Astrocyte (in vitro differentiated cells and primary cell): ENCODE measurements at regions not wholly inside any gene's neighbourhood (a gene's known extent, or its start where the extent isn't known, plus 50 kb on each side); places are given as distances from the start of the nearest gene placed in this dataset.
A peak's percentile ranks its signal among the peaks of the same experiment; 100 is the strongest.

Source experiments
- DNase-seq: peaks from one replicate; pipeline ENCODE4 v3.0.0-alpha.2; 2010; ENCODE audit warnings: low read depth
- FAIRE-seq: peaks from 2 replicates; lab custom pipeline; 2011; peaks lifted over from hg19 to GRCh38; lab: Jason Lieb, UNC
- H2AFZ ChIP-seq: 2 replicates; pipeline ENCODE4 v1.6.0; 2012; ENCODE audit warnings: low read depth, low read length, inconsistent platforms
- H3K27ac ChIP-seq: 2 replicates; pipeline ENCODE4 v1.5.1; 2011; ENCODE audit warnings: low read depth, low read length, inconsistent platforms
- H3K27me3 ChIP-seq: 2 replicates; pipeline ENCODE4 v1.6.0; 2011; ENCODE audit warnings: low read length, inconsistent platforms; ENCODE audit not compliant: insufficient read depth
- H3K36me3 ChIP-seq: 2 replicates; pipeline ENCODE4 v1.5.1; 2011; ENCODE audit warnings: low read length, inconsistent platforms; ENCODE audit not compliant: insufficient read depth
- H3K4me1 ChIP-seq: 2 replicates; pipeline ENCODE4 v1.5.1; 2011; ENCODE audit warnings: low read length, inconsistent platforms; ENCODE audit not compliant: insufficient read depth
- H3K4me2 ChIP-seq: 2 replicates; pipeline ENCODE4 v1.6.0; 2012; ENCODE audit warnings: low read length, inconsistent platforms
- H3K4me3 ChIP-seq: 2 replicates; pipeline ENCODE4 v1.5.1; 2011; ENCODE audit warnings: low read depth, mild to moderate bottlenecking, low read length, inconsistent platforms; ENCODE audit not compliant: insufficient read depth
- H3K79me2 ChIP-seq: 2 replicates; pipeline ENCODE4 v1.6.0; 2012; ENCODE audit warnings: mild to moderate bottlenecking, low read length, inconsistent platforms; ENCODE audit not compliant: insufficient read depth
- H3K9ac ChIP-seq: 2 replicates; pipeline ENCODE4 v1.6.0; 2012; ENCODE audit warnings: mild to moderate bottlenecking, low read length, inconsistent platforms
- H3K9me3 ChIP-seq: 2 replicates; pipeline ENCODE4 v1.5.1; 2012; ENCODE audit warnings: low read depth, mild to moderate bottlenecking, low read length, inconsistent platforms; ENCODE audit not compliant: insufficient read depth
- H4K20me1 ChIP-seq: 2 replicates; pipeline ENCODE4 v1.6.0; 2012; ENCODE audit warnings: low read length, inconsistent platforms; ENCODE audit not compliant: insufficient read depth
- H3K27ac Mint-ChIP-seq: one replicate; pipeline ENCODE4 v1.8.0; 2021; ENCODE audit warnings: mild to moderate bottlenecking, mixed read lengths; ENCODE audit not compliant: unreplicated experiment
- H3K27me3 Mint-ChIP-seq: one replicate; pipeline ENCODE4 v1.8.0; 2021; ENCODE audit warnings: low read depth, mixed read lengths; ENCODE audit not compliant: unreplicated experiment
- H3K36me3 Mint-ChIP-seq: one replicate; pipeline ENCODE4 v1.8.0; 2021; ENCODE audit warnings: low read depth, mixed read lengths; ENCODE audit not compliant: unreplicated experiment
- H3K4me1 Mint-ChIP-seq: one replicate; pipeline ENCODE4 v1.8.0; 2021; ENCODE audit warnings: low read depth, mixed read lengths; ENCODE audit not compliant: unreplicated experiment
- H3K4me3 Mint-ChIP-seq: one replicate; pipeline ENCODE4 v1.8.0; 2021; ENCODE audit warnings: mild to moderate bottlenecking, moderate library complexity, mixed read lengths; ENCODE audit not compliant: unreplicated experiment
- H3K9me3 Mint-ChIP-seq: one replicate; pipeline ENCODE4 v1.8.0; 2021; ENCODE audit warnings: mild to moderate bottlenecking, mixed read lengths; ENCODE audit not compliant: unreplicated experiment
- EZH2 ChIP-seq: IDR thresholded peaks from 2 replicates; pipeline ENCODE4 v1.6.1; 2012; ENCODE audit warnings: mild to moderate bottlenecking, low read length, inconsistent platforms; ENCODE audit not compliant: insufficient read depth
- TF ChIP-seq, protein P1 (sequence below): IDR thresholded peaks from 2 replicates; pipeline ENCODE4 v1.5.1; 2011; ENCODE audit warnings: low read depth, mild to moderate bottlenecking, inconsistent platforms, low read length, moderate library complexity; ENCODE audit not compliant: insufficient read depth

DNA sequence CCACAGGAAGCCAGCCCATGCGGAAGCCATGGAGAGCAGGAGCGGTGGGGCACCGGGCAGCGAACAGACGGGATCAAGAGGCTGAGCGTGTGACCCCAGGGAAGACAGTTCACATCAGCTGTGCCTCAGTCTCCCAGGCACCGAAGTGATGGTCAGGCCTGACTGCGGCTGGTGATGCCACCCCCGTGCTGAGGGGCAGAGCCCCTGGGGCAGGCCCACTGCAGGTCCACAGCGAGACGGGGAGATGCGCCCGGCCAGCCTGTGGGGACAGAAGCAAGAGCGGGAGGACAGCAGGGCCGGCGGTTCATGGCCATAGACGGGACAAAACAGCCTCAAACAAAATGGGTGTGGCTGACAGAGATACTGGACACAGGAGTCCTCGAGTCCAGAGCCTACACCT lies 93.8 kb downstream of the RIPK4 start:
- no peak overlapping the region for H3K4me3 ChIP-seq
- TF ChIP-seq EZH2 = no peak
- TF ChIP-seq, protein P1, sequence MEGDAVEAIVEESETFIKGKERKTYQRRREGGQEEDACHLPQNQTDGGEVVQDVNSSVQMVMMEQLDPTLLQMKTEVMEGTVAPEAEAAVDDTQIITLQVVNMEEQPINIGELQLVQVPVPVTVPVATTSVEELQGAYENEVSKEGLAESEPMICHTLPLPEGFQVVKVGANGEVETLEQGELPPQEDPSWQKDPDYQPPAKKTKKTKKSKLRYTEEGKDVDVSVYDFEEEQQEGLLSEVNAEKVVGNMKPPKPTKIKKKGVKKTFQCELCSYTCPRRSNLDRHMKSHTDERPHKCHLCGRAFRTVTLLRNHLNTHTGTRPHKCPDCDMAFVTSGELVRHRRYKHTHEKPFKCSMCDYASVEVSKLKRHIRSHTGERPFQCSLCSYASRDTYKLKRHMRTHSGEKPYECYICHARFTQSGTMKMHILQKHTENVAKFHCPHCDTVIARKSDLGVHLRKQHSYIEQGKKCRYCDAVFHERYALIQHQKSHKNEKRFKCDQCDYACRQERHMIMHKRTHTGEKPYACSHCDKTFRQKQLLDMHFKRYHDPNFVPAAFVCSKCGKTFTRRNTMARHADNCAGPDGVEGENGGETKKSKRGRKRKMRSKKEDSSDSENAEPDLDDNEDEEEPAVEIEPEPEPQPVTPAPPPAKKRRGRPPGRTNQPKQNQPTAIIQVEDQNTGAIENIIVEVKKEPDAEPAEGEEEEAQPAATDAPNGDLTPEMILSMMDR = no peak
- Mint-ChIP-seq H3K4me1 (peaks cover 8% of the 10 kb centered on the region), H3K9me3 (no peaks in the 10 kb centered on the region), H3K4me3 (no peak overlapping the region), H3K36me3 (no peaks in the 10 kb centered on the region), H3K27ac (no peak overlapping the region), H3K27me3 (peaks cover 24% of the 10 kb centered on the region)
- no peaks in the 10 kb centered on the region for H3K79me2 ChIP-seq
- H3K27ac ChIP-seq = no peak overlapping the region
- DNase-seq (no peak), FAIRE-seq (no peak)
- H2AFZ ChIP-seq = no peak overlapping the region
- no peak overlapping the region for H3K4me2 ChIP-seq
- H3K9me3 ChIP-seq = no peaks in the 10 kb centered on the region
- H3K36me3 ChIP-seq = no peaks in the 10 kb centered on the region
- no peaks in the 10 kb centered on the region for H4K20me1 ChIP-seq
- H3K27me3 ChIP-seq = no peaks in the 10 kb centered on the region
- no peak overlapping the region for H3K9ac ChIP-seq
- H3K4me1 ChIP-seq = peaks cover 9% of the 10 kb centered on the region

GRCh38 chr21:41672543-41672915 lies 94.3 kb downstream of the RIPK4 start:
- Mint-ChIP-seq H3K9me3 (no peaks in the 10 kb centered on the region), H3K4me1 (peaks cover 3% of the 10 kb centered on the region), H3K27me3 (peaks cover 24% of the 10 kb centered on the region), H3K36me3 (no peaks in the 10 kb centered on the region), H3K4me3 (no peak overlapping the region), H3K27ac (peak overlapping the region; percentile 86)
- no peaks in the 10 kb centered on the region for H3K36me3 ChIP-seq
- H3K4me2 ChIP-seq = no peak overlapping the region
- H3K79me2 ChIP-seq = no peaks in the 10 kb centered on the region
- no peak for TF ChIP-seq EZH2
- TF ChIP-seq, protein P1 = no peak
- no peaks in the 10 kb centered on the region for H4K20me1 ChIP-seq
- H3K4me3 ChIP-seq = no peak overlapping the region
- H2AFZ ChIP-seq = no peak overlapping the region
- H3K27me3 ChIP-seq = no peaks in the 10 kb centered on the region
- H3K27ac ChIP-seq = no peak overlapping the region
- H3K4me1 ChIP-seq = peaks cover 3% of the 10 kb centered on the region
- FAIRE-seq (no peak), DNase-seq (no peak)
- no peak overlapping the region for H3K9ac ChIP-seq
- no peaks in the 10 kb centered on the region for H3K9me3 ChIP-seq

GRCh38 chr21:41671859-41672542 lies 94.9 kb downstream of the RIPK4 start:
- DNase-seq = no peak
- H3K27me3 Mint-ChIP-seq = peaks cover 24% of the 10 kb centered on the region
- H3K36me3 Mint-ChIP-seq = no peaks in the 10 kb centered on the region
- H3K4me3 Mint-ChIP-seq = no peak overlapping the region
- H3K27ac Mint-ChIP-seq = no peak overlapping the region
- peaks cover 3% of the 10 kb centered on the region for H3K4me1 Mint-ChIP-seq
- TF ChIP-seq, protein P1 = no peak
- TF ChIP-seq EZH2 = no peak
- no peaks in the 10 kb centered on the region for H3K9me3 Mint-ChIP-seq
- Histone ChIP-seq H3K27me3 (no peaks in the 10 kb centered on the region), H3K9me3 (no peaks in the 10 kb centered on the region), H3K36me3 (no peaks in the 10 kb centered on the region), H4K20me1 (no peaks in the 10 kb centered on the region), H3K4me1 (no peaks in the 10 kb centered on the region), H3K9ac (no peak overlapping the region), H3K79me2 (no peaks in the 10 kb centered on the region), H3K4me3 (no peak overlapping the region), H3K27ac (no peak overlapping the region), H2AFZ (no peak overlapping the region), H3K4me2 (no peak overlapping the region)
- no peak for FAIRE-seq
